ENCODE measurements at regions not wholly inside any gene's neighbourhood (a gene's known extent, or its start where the extent isn't known, plus 50 kb on each side); places are given as distances from the start of the nearest gene placed in this dataset.

GRCh38 chr5:4420681-4421080 is 719.4 kb upstream of the ADAMTS16 start:
- ChIA-PET CTCF (no interaction called here), POLR2A (no interaction called here)
- no peaks in the 10 kb centered on the region for H3K4me1 ChIP-seq (ENCODE audit: insufficient read depth, low read length)
- no peak overlapping the region for H3K4me3 ChIP-seq (ENCODE audit: low read length)
- Mint-ChIP-seq H3K4me3 (no peak overlapping the region), H3K27ac (no peak overlapping the region), H3K27me3 (no peaks in the 10 kb centered on the region), H3K9me3 (peaks cover 5 to 18% (median 12%) of the 10 kb centered on the region in 5 donors), H3K4me1 (no peaks in the 10 kb centered on the region), H3K36me3 (no peaks in the 10 kb centered on the region)
- no peaks in the 10 kb centered on the region for H3K9me3 ChIP-seq (ENCODE audit: low read length)
- H3K27ac ChIP-seq (ENCODE audit: low read depth, low read length): no peak overlapping the region
- no peaks in the 10 kb centered on the region for H3K27me3 ChIP-seq (ENCODE audit: insufficient read depth, low read length, poor library complexity, severe bottlenecking)
- H3K36me3 ChIP-seq (ENCODE audit: insufficient read depth, low read length): no peaks in the 10 kb centered on the region
- no peak for DNase-seq

- Histone ChIP-seq H3K4me1 (ENCODE audit: insufficient read depth, low read length) (no peaks in the 10 kb centered on the region), H3K27ac (ENCODE audit: low read depth, low read length) (no peak overlapping the region), H3K9me3 (ENCODE audit: low read length) (no peaks in the 10 kb centered on the region), H3K36me3 (ENCODE audit: insufficient read depth, low read length) (no peaks in the 10 kb centered on the region), H3K4me3 (ENCODE audit: low read length) (no peak overlapping the region), H3K27me3 (ENCODE audit: insufficient read depth, low read length, poor library complexity, severe bottlenecking) (no peaks in the 10 kb centered on the region)
- ChIA-PET CTCF (no interaction called here), POLR2A (no interaction called here)
- Mint-ChIP-seq H3K27me3 (no peaks in the 10 kb centered on the region), H3K9me3 (peaks cover 8 to 23% (median 14%) of the 10 kb centered on the region in 5 donors), H3K4me3 (no peak overlapping the region), H3K27ac (no peak overlapping the region), H3K4me1 (no peaks in the 10 kb centered on the region), H3K36me3 (no peaks in the 10 kb centered on the region)
- no peak for DNase-seq
These were observed 717.9 kb upstream of the ADAMTS16 start for GRCh38 chr5:4422247-4422646.

- Histone ChIP-seq H3K4me1 (ENCODE audit: insufficient read depth, low read length) (no peaks in the 10 kb centered on the region), H3K4me3 (ENCODE audit: low read length) (no peak overlapping the region), H3K27me3 (ENCODE audit: insufficient read depth, low read length, poor library complexity, severe bottlenecking) (no peaks in the 10 kb centered on the region), H3K36me3 (ENCODE audit: insufficient read depth, low read length) (no peaks in the 10 kb centered on the region), H3K9me3 (ENCODE audit: low read length) (no peaks in the 10 kb centered on the region), H3K27ac (ENCODE audit: low read depth, low read length) (no peak overlapping the region)
- CTCF ChIA-PET: no interaction called here
- Mint-ChIP-seq H3K27me3 (no peaks in the 10 kb centered on the region), H3K36me3 (peaks cover 0 to 2% (median 0%) of the 10 kb centered on the region in 3 donors), H3K9me3 (peaks cover 10 to 30% (median 14%) of the 10 kb centered on the region in 5 donors), H3K27ac (no peak overlapping the region), H3K4me3 (no peak overlapping the region), H3K4me1 (no peaks in the 10 kb centered on the region)
- no peak for DNase-seq
- POLR2A ChIA-PET: no interaction called here
These were observed 715.2 kb upstream of the ADAMTS16 start for GRCh38 chr5:4424895-4425294.

GRCh38 chr5:4440536-4440935 is 699.6 kb upstream of the ADAMTS16 start:
- no peak for DNase-seq
- Histone ChIP-seq H3K4me1 (ENCODE audit: insufficient read depth, low read length) (no peaks in the 10 kb centered on the region), H3K36me3 (ENCODE audit: insufficient read depth, low read length) (no peaks in the 10 kb centered on the region), H3K9me3 (ENCODE audit: low read length) (no peaks in the 10 kb centered on the region), H3K27me3 (ENCODE audit: insufficient read depth, low read length, poor library complexity, severe bottlenecking) (no peaks in the 10 kb centered on the region), H3K27ac (ENCODE audit: low read depth, low read length) (no peak overlapping the region), H3K4me3 (ENCODE audit: low read length) (no peak overlapping the region)
- Mint-ChIP-seq H3K4me1 (no peaks in the 10 kb centered on the region), H3K9me3 (peaks cover 6 to 37% (median 26%) of the 10 kb centered on the region in 5 donors), H3K27ac (no peak overlapping the region), H3K36me3 (no peaks in the 10 kb centered on the region), H3K27me3 (peaks cover 0 to 3% of the 10 kb centered on the region in 2 donors), H3K4me3 (no peak overlapping the region)
- ChIA-PET POLR2A (no interaction called here), CTCF (no interaction called here)

- H3K4me1 ChIP-seq (ENCODE audit: insufficient read depth, low read length): no peaks in the 10 kb centered on the region
- peaks cover 11 to 48% (median 29%) of the 10 kb centered on the region in 5 donors for H3K9me3 Mint-ChIP-seq
- H3K4me3 Mint-ChIP-seq: no peak overlapping the region
- no peak for DNase-seq
- H3K4me3 ChIP-seq (ENCODE audit: low read length): no peak overlapping the region
- peak overlapping the region in 1 of 8 donors; percentile 58 for H3K27ac Mint-ChIP-seq
- H3K27ac ChIP-seq (ENCODE audit: low read depth, low read length): no peak overlapping the region
- ChIA-PET POLR2A (no interaction called here), CTCF (no interaction called here)
- H3K4me1 Mint-ChIP-seq: no peaks in the 10 kb centered on the region
- peaks cover 0 to 3% of the 10 kb centered on the region in 2 donors for H3K27me3 Mint-ChIP-seq
- no peaks in the 10 kb centered on the region for H3K27me3 ChIP-seq (ENCODE audit: insufficient read depth, low read length, poor library complexity, severe bottlenecking)
- H3K9me3 ChIP-seq (ENCODE audit: low read length): no peaks in the 10 kb centered on the region
- no peaks in the 10 kb centered on the region for H3K36me3 Mint-ChIP-seq
- no peaks in the 10 kb centered on the region for H3K36me3 ChIP-seq (ENCODE audit: insufficient read depth, low read length)
These were observed 697.9 kb upstream of the ADAMTS16 start for GRCh38 chr5:4442221-4442620.

- DNase-seq: no peak
- Histone ChIP-seq H3K36me3 (ENCODE audit: insufficient read depth, low read length) (no peaks in the 10 kb centered on the region), H3K4me1 (ENCODE audit: insufficient read depth, low read length) (no peaks in the 10 kb centered on the region), H3K27me3 (ENCODE audit: insufficient read depth, low read length, poor library complexity, severe bottlenecking) (no peaks in the 10 kb centered on the region), H3K4me3 (ENCODE audit: low read length) (no peak overlapping the region), H3K27ac (ENCODE audit: low read depth, low read length) (no peak overlapping the region), H3K9me3 (ENCODE audit: low read length) (no peaks in the 10 kb centered on the region)
- no peaks in the 10 kb centered on the region for H3K4me1 Mint-ChIP-seq
- H3K36me3 Mint-ChIP-seq: no peaks in the 10 kb centered on the region
- POLR2A ChIA-PET: no interaction called here
- peaks cover 4 to 43% (median 24%) of the 10 kb centered on the region in 5 donors for H3K9me3 Mint-ChIP-seq
- H3K4me3 Mint-ChIP-seq: no peak overlapping the region
- peaks cover 0 to 1% of the 10 kb centered on the region in 2 donors for H3K27me3 Mint-ChIP-seq
- H3K27ac Mint-ChIP-seq: no peak overlapping the region
- CTCF ChIA-PET: no interaction called here
These were observed 692.5 kb upstream of the ADAMTS16 start for GRCh38 chr5:4447657-4448056.

GRCh38 chr5:4453655-4454054 is 686.5 kb upstream of the ADAMTS16 start:
- Histone ChIP-seq H3K27ac (ENCODE audit: low read depth, low read length) (no peak overlapping the region), H3K27me3 (ENCODE audit: insufficient read depth, low read length, poor library complexity, severe bottlenecking) (no peaks in the 10 kb centered on the region), H3K36me3 (ENCODE audit: insufficient read depth, low read length) (no peaks in the 10 kb centered on the region), H3K9me3 (ENCODE audit: low read length) (no peaks in the 10 kb centered on the region), H3K4me1 (ENCODE audit: insufficient read depth, low read length) (no peaks in the 10 kb centered on the region), H3K4me3 (ENCODE audit: low read length) (no peak overlapping the region)
- no peaks in the 10 kb centered on the region for H3K36me3 Mint-ChIP-seq
- no peak overlapping the region for H3K27ac Mint-ChIP-seq
- no peak for DNase-seq
- ChIA-PET CTCF (no interaction called here), POLR2A (no interaction called here)
- peaks cover 4 to 15% (median 9%) of the 10 kb centered on the region in 5 donors for H3K9me3 Mint-ChIP-seq
- no peak overlapping the region for H3K4me3 Mint-ChIP-seq
- H3K27me3 Mint-ChIP-seq: no peaks in the 10 kb centered on the region
- H3K4me1 Mint-ChIP-seq: no peaks in the 10 kb centered on the region

- CTCF ChIA-PET: no interaction called here
- H3K27me3 Mint-ChIP-seq: no peaks in the 10 kb centered on the region
- POLR2A ChIA-PET: no interaction called here
These were observed 660.7 kb upstream of the ADAMTS16 start for GRCh38 chr5:4479426-4479825.

More at GRCh38 chr5:4479426-4479825, 660.7 kb upstream of the ADAMTS16 start:
- no peak overlapping the region for H3K4me3 ChIP-seq (ENCODE audit: low read length)
- no peaks in the 10 kb centered on the region for H3K27me3 ChIP-seq (ENCODE audit: insufficient read depth, low read length, poor library complexity, severe bottlenecking)
- Mint-ChIP-seq H3K27ac (no peak overlapping the region), H3K4me1 (no peaks in the 10 kb centered on the region), H3K9me3 (peaks cover 6 to 23% (median 15%) of the 10 kb centered on the region in 5 donors), H3K4me3 (no peak overlapping the region), H3K36me3 (no peaks in the 10 kb centered on the region)
- no peak for DNase-seq
- no peaks in the 10 kb centered on the region for H3K4me1 ChIP-seq (ENCODE audit: insufficient read depth, low read length)
- no peaks in the 10 kb centered on the region for H3K9me3 ChIP-seq (ENCODE audit: low read length)
- H3K27ac ChIP-seq (ENCODE audit: low read depth, low read length): no peak overlapping the region
- H3K36me3 ChIP-seq (ENCODE audit: insufficient read depth, low read length): no peaks in the 10 kb centered on the region

Data from CD8-positive, alpha-beta memory T cell (primary cell).